Stimulated activated CD4-positive, alpha-beta T cell treated with anti-CD3 and anti-CD28 coated beads, Interleukin-4, amount 100 ng/mL, for 1 hour (primary cell): ENCODE measurements at regions not wholly inside any gene's neighbourhood (a gene's known extent, or its start where the extent isn't known, plus 50 kb on each side); places are given as distances from the start of the nearest gene placed in this dataset.

Experiments
- DNase-seq: peaks from one replicate; pipeline ENCODE4 v3.0.0-alpha.2; 2020

DNA sequence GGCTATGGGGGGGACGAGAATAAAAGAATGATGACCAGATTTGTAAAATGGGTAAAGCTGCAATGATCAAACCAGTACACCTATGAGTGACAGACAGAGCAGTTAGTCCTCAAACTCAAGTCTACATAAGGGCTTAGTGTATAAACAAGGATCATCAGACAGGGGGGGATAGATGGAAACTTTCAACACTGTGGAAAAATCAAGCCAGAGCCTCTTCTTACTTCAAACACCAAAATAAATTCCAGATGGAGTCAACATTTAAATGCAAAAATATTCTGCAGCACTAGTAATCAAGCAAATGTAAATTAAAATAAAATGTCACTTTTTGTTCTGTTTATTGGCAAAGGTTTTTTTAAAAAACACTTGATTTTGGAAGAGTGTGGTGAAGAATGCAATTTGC lies 205.9 kb upstream of the RGMA start:
- no peak for DNase-seq

DNA sequence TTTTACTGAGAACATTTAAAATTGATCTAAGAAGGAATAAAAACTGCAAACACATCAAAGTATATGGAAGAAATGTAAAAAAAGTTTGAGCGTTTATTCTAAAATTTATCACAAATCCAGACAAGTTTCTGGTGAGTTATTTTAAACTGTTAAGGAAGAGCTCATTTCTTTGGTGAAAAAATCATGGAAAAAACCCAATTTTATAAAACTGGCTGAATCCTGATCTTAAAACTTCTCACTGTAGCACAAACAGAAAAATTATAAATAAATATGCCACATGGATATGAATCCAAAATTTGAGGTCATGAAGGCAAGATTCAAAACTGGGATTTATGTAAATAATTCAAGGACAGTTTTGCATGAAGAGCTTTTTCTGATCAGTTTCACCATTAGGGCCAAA lies 205.1 kb upstream of the RGMA start:
- no peak for DNase-seq

DNA sequence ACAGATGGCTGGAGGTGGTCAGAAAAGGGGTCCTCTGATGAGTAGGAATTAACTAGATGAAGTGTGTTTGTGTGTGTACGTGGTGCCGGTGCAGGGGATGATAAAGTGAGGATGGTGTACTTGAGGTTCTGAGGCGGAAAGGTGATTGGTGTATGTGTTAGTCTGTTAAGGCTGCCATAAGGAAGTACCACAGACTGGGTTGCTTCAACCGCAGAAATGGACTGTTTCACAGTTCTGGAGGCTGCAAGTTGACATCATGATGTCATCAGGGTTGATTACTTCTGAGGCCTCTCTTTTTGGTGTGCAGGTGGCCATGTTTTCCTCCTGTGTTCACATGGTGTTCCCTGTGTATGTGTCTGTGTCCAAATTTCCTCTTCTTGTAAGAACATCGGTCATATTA lies 202.4 kb upstream of the RGMA start:
- DNase-seq: no peak

DNA sequence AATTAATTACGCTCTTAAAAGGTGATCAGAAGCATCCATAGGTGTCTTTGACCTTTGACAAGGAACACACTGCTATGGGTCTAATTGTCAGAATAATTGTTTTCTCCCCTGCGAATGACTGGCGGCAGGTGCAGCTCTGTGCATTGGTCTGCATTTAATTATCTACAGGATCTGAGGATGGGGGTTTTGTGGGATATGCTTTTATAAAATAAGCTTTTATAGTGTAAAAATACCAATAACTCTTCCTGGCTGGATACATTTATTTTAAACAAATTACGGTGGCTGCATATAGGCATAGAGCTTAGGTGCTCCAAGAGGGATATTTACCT lies 201.6 kb upstream of the RGMA start:
- DNase-seq: no peak

DNA sequence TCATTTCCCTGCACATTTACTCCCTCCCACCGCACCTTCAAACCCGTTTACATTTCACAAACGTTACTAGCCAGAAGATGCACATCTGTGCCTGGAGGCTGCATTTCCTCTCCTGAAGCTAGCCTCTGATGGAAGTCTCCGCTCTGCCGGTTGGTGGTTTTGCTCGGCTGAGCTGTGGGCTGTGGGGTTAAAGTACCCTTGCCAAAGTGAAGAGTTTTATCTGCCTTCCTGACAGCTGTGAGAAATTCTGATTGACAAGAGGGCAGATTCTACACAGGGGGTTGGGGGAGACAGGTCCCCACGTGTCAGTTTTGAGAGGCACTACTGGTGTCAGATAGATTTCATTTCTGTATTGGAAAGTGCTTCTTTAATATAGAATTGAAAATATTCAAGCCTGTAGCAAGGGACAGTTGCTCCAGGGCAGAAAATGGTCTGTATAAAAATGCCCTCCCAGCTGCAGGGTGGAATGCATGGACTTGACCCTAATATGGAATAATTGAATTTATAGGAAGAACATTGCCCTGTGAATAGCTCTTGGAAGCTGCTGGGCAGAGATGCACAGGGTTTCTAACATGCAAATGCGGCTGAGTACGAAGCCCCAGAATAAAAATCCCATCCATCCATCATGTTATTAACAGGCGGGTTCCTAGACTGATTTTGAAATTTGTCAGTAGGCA lies 201.1 kb upstream of the RGMA start:
- no peak for DNase-seq

DNA sequence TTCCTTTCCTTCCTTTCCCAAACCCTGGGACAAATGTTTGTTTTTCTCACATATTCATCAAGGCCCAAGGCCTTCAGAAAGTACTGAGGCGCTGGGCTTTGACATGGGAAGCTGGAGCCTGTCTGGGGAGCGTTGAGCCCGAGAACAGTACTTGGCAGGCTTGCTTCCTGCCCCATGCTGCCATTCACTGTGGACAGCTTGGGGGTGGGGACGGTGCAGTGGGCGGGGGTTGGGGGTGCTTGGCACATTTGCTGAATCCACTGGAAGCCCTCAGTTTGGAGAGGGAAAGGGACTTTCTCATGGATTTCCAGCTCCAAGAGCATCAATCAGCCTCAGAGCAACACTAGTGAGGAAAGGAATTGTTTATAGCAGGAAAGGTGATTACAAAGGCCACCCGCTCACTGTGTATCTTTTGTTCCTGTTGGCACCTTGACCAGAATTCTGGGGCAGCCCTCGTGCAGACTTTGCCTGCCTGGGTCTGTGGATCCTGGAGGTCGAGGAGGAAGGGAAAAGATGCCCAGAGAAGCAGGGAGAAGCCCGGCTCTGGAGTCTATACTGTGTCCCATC lies 199.8 kb upstream of the RGMA start:
- no peak for DNase-seq

DNA sequence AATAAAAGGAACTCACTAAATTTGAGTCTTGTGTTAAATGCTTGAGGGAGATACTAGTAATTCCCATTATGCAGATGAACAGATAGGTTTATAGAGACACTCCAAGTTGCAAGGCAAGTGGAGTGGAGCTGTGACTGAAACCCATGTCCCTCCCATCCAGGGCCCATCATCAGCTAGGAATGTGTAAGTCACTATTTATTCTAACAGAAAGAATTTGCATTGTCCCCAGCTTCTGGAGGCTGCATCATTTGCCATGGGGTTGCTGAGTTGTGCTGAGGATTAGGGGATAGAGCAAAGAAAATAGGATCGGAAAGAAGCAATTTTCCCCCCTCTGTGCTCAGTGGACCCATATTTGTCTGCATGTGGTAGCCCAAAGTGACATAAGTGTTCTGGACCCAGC lies 197.4 kb upstream of the RGMA start:
- DNase-seq: no peak

DNA sequence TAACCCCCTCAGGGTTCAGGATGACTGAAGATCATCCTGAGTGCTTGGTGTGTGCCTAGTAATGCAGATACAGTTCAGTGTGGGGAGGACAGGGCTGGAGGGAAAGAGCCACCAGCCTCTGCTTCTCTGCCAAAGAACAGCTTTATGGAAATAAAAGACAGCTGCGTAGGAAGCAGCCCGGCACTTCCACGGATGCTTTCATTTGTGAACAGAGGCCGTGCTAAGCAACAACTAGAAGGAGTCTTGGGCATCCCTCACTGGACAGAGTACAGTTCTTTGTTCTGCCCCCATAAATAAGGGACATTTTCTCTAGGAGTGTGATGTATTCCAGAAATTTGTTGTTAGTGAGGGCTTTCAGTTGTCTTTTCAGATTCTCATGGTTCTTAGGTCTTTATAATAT lies 194.8 kb upstream of the RGMA start:
- no peak for DNase-seq

DNA sequence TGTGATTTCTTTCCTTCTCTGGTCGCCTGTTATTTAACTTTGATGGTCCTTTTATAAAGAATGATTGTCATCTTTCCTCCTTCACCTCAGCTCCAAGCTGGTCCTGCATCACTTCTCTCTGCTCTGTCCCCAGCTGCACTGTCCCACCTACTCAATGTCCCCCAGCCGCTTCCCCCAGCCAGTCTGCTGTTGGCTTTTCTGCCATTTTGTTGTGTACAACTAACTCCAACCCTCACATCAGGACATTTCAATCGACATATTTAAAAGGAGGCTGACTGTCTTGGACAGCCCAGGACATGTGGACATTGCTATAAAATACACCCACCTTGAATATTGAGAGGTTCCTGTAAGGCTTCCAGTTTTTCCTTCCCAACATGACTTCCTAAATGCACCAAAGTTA lies 193.8 kb upstream of the RGMA start:
- DNase-seq: no peak

DNA sequence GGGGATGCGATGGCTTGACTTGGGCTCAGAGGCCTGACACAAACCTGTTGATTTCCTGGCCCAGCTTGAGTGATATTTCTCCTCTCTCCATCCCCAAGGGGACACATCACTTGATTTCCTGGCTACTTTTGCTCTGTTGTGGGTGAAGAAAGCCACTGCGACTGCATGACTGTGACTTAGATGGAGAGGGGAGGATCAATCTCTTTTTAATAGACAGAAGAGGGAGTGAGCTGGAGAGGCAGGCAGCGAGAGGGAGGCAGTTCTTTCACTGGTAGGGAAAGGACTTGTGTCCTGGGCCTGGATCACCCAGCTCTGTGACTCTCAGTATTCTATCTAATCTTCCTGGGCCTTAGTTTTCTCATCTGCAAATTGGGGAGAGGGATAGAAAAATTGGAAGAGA lies 189.8 kb upstream of the RGMA start:
- no peak for DNase-seq

DNA sequence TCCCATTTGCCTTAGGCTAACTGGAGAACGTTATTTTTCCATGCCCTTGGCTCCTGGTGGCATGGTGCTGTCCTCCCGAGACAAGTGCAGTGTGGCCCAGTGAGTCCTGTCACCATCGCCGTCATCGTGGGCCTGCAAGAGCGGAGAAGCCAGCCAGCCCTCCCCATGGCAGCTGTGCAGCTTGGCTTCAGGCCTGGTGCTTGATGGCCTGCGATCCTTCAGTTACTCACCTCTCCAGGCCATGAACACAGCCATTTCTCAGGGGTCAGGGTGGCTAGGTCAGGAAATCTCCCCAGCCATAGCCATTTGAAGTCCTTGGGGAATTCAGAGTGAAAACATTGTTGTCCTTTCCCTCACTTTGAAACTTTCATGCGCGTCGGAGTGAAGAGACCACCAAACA lies 189.0 kb upstream of the RGMA start:
- no peak for DNase-seq

DNA sequence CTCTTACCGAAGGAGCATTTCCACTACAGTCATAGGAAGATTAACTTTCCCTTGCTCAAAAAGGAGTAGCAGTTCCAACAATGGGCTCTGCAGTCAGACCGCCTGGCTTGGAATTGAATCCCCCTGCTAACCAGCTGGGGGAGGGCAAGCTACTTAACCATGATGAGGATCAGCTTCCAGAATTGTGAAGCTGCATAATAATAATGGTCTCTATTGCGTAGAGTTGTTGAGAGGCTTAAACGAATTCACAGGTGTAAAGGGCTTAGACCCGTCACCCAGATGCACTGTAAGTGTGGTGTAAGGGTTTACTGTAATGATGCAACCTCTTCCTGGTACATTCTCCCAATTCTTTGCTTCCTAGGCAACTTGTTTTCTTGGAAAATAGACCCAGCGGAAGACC lies 185.2 kb upstream of the RGMA start:
- DNase-seq: no peak

DNA sequence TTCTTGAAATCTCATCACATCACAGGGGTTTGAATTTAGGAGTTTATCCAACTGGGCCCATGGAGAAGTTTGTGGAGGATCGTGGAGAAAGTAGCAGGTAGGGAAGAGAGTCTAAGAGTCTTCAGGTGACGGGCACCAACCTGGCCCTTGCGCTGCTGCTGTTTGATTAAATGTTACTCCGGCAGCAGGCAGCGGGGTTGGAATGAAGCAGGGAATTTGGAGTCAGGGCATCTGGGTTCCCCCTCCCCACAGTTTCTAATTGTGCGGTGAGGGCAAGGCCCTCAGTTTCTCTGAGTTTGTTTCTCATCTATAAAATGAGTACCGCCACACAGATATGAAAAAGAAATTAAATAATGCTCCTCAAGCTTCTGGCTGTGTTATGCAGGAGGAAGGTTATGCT lies 182.9 kb upstream of the RGMA start:
- DNase-seq: no peak

DNA sequence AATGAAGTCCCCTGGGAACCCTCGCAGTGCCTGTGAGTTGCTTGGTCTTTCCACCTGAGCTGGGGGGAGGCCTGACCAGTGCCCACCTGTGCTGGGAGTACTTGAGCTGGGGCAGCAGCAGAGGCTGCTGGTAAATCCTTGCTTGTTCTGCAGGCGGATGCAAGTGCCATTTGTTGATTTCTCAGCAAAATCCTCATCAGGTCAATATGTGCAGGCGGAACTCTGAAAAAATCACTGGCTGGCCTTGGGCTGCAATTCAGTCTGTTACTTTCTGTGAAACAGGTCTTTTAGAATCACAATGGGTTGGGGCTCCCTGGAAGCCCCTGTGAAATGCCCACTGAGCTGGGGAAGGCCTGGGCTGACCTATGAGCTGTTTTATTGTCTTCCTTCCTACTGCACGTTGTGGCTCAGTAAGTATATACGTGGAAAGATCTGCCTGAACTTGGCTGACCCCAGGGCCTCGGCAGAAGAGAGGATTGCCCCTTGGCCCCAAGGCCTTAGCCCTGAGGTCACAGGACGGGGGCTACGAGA lies 182.0 kb upstream of the RGMA start:
- no peak for DNase-seq

DNA sequence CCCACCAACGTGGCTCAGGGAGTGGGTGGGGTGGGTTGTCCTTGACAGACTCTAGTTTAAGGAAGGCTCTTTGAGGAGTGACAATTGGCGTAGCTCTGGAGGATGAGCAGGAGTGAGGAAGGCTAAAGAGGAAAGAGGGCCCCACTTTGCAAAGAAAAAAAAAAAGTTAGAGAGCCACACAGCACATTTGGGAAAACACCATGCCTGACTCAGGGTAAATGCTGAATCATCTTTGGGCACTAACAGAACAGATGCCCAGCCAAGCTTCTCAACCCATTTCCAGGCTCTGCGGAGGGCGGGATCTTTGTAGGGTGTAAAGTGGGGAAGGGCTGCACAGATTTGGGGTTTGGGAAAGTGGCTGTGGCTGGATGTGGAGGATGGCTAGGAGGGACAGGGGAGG lies 179.1 kb upstream of the RGMA start:
- DNase-seq: no peak

DNA sequence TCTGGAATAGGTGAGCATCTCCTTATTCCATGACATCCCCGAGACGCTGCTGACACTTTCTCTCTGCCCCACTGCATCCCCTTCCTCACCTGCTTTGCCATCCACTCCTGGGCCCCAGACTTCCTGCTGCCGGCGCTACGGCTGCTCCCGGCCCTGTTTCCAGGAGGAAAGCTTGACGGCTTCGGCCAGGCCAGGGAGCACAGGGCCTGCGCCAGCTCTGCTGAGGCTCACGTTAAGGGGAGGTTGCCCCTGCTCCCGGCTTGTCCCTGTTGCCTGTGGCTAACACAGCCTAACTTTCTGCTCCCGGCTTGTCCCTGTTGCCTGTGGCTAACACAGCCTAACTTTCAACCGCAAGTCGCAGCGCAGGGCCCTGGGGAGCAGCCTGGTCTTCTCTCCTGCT lies 177.3 kb upstream of the RGMA start:
- no peak for DNase-seq

DNA sequence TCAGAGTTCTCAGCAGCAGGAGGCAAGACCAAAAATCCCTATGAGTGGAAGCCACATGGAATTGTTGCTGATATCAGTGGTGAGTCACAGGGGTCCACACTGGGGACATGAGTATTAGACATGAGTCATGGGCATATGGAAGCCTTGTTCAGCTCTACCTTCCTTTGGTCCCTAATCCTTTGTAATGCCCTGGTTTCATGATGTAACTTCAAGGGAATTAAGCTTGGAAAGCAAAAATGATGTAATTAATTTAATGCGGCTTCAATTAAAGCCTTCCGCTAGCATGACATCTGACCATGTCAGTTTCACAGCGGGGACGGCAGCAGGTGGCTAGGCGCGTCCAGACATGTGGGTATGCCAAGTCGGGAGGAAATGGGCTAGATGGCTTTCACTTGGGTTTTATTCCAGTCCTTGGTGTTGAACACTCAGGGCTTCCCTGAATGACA lies 176.1 kb upstream of the RGMA start:
- no peak for DNase-seq

DNA sequence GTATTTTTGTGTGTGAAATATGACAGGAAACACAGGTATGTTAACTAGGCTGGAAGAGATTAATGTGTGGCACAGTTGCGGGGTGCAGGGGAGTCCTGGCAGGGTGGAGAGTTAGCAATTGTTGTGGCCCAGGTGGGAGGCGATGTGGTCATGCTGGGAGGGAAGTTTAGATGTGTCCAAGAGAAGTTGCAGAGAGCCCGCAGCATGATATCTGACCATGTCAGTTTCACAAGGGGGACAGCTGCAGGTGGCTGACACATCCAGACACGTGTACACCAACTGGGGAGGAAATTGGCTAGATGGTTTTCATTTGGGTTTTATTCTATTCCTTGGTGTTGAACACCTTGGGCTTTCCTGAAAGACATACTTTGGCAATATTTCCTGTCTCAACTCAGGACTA lies 172.8 kb upstream of the RGMA start:
- no peak for DNase-seq

DNA sequence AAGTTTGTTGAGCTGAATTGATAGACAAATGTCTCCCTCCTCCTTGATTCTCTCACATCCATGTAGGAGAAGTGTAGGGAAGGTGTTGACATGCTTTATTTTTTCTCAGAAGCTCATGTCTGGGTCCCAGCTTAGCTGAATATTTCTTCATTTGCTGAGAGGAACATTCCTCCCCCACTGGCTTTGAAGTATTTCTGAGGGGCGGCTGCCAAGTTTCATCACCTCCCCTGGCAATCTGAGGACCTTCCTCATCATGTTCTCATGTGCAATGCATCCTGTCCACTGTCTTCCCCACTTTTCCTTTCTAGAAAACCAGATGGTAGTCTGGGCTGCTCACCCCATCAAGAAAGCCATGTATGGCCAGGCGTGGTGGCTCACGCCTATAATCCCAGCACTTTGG lies 168.9 kb upstream of the RGMA start:
- no peak for DNase-seq

DNA sequence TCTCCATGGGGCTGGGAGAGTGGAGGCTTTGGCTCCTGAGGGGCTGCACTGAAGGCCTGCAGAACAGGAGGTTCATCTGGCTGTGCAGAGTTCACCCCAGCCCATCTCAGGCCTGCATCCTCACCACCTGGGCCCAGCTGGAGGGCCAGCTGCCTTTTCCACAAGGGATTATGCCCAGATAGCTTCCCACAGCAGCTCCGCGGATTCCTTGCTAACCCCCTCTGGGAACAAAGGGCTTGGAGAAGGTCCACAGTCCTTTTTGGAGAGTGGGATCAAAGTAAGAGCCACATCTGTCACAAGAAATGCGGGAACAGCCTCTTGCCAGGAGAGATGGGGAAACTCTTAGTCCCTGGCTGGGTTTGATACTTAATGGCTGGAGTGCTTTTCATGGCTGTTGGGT lies 164.7 kb upstream of the RGMA start:
- DNase-seq: no peak

DNA sequence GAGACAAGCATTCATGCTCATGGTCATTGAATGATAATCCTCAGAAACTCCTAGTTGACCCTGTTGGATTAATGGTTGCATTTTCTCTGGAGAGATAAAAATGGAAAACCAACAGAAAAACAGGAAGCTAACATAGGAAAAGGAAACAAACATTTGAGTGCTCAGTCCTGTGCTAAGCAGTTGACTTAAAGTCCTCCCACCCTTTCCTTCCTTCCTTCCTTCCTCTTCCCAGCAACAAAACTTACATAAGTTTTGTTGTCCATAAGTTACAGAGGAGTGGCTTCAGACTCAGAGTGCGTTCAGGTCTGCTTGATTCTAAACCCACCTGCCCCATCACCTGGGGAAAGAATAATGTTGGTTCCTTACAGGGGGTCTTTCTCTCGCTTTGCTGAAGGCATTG lies 163.8 kb upstream of the RGMA start:
- DNase-seq: no peak

DNA sequence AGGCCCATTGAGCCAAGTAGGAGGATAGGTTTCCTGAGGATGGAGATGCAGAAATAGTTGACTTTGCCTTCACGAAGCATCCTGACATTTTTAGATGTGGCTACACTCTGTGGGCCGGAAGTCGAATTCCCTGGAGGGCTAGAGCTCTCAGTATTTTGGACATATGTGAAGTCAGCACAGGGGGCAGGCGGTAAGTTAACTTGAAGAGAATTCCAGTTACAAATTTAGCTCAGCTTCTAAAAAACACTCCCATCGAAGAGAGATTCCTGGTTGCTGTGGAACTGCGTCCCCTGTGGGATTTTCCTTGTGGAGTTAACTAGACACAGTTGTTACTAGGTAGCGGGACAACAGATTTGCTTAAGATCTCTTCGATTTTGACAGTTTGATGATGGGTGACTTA lies 161.9 kb upstream of the RGMA start:
- no peak for DNase-seq

DNA sequence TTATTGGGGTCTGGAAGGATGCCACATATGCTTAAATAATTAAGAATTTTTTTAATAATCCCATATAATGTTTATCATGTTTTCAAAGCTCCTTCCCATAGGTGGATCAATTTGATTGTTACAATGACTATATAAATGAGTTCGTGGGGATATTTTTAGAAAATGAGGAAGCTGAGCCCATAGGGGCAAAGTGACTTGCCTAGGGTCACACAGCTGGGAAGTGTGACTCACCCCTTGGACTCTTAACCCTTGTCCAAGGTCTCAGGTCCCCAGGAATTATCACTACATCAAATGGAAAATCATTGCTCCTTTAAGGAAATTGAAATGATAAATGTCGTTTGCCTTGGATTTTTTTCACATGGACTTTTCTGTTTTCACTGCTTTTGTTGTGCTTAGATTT lies 161.2 kb upstream of the RGMA start:
- no peak for DNase-seq

DNA sequence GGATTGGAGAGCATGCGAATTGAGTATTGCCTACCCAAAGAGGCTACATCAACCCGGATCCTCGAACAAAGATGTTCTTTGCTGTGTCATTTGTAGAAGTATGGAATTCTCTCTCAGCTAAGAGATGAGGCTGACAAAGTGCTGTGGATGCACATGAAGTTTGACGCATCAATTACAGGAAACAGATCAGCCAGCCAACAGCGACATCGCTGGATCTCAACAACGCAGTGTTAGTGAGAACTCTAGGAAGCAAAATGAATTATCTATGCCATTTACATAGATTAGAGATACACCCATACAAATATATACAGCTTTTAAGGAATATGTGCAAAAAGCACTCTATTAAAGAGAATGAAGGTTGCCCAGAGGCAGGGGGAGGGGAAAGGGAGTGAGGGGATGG lies 160.6 kb upstream of the RGMA start:
- no peak for DNase-seq

DNA sequence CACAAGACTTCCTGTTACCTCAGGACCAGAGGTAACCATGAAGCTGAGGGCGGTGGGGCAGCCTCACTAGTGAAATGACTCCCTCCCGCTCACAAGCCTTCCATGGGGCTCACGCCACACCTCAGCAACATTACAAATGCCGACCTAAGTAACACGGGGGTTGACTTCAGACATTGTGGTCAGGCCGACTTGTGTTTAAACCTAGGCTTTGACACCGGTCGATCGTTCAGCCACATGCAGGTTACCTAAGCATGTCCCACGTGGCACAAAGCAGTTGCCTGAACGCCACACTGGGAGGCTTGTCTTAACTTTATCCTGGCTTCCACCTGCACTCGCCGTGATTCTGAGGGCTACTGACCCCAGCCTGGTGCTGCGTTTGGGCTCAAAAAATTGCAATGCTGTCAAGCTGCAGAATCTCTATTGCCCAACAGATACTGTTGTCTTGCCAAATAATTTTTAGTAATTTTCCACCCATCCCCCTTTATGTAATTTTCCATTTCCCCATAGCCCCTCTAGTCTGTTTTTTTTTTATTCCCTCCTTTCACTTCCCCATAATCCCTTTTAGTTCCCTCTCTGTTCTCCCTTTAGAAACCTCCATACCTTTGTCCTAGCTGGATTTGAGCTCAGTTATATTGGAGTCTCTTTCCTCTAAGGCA lies 158.6 kb upstream of the RGMA start:
- no peak for DNase-seq
